Midbrain (tissue), 1 donor: ENCODE measurements at regions not wholly inside any gene's neighbourhood (a gene's known extent, or its start where the extent isn't known, plus 50 kb on each side); places are given as distances from the start of the nearest gene placed in this dataset.
A peak's percentile ranks its signal among the peaks of the same experiment; 100 is the strongest.

Experiments
- DNase-seq: peaks from one replicate; lab custom pipeline; 2025; lab: John Stamatoyannopoulos, UW

DNA sequence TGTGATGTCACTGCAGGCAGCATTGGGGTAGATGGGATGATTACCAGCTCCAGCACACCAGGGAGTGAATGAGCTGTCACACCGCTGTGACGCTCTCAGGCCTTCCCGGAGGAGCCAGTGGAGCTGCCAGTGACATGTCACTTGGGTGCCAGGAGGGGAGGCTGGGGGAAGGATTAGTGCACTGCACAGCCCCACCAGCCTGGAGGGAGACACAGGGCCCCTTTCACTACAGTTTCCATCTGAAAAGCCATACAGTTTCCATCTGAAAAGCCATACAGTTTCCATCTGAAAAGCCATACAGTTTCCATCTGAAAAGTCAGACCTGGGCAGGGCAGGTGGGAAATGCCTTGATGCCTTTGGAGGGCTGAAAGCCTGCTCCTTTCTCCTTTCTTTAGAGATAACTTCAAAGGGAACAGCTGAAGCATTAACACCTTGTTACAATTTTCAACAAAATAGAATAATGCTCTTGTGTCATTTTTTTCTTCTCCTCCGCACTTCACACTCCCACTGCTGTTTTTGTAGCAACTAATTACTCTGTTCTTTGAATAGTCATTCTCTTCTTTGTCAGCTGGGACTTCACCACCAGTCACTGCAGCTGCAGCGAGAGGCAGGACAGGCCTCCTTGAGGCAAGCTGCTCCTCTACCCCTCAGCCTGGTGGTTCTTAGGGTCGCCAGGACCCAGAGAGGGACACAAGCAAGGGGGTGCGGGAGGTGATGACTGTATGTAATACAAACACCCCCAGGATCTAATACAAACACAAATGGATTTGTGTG lies 256.9 kb upstream of the RGS6 start:
- no peak for DNase-seq

DNA sequence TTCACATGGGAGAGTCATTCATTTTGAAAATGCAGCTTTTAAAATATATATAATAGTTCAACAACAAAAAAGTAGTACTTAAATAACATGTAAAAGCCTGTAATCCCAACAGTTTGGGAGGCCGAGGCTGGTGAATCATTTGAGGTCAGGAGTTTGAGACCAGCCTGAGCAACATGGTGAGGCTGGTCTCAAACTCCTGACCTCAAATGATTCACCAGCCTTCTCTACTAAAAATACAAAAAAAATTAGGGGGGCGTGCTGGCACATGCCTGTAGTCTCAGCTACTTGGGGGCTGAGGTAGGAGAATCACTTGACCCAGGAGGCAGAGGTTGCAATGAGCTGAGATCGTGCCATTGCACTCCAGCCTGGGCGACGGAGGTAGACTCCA lies 256.3 kb upstream of the RGS6 start:
- no peak for DNase-seq

DNA sequence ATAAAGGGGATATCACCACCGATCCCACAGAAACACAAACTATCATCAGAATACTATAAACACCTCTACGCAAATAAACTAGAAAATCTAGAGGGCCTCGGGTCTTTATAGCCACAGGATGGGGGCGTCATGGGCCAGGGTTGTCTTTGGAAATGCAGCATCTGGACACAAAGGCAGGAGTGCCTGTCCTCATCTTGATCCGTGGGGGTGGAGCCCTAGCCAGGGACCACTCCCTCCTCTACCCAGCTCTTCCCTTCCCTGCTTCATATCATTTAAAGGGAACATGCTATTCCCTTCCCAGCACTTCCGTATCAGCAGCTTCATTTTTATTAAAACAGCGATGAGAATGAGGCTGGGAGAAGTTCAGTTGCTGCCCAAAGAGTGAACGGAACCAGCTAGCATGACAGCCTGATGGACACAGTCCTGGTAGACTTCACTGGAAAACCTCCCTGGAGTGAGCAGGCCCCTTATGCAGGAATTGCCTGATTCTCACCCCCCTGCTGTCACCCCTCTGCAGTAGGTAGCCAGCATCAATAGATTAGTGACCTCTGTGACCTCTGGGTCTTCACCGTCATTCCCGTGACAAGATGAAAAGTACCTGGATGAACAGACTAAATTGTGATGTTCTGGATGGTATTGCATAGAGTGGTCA lies 251.4 kb upstream of the RGS6 start:
- no peak for DNase-seq

DNA sequence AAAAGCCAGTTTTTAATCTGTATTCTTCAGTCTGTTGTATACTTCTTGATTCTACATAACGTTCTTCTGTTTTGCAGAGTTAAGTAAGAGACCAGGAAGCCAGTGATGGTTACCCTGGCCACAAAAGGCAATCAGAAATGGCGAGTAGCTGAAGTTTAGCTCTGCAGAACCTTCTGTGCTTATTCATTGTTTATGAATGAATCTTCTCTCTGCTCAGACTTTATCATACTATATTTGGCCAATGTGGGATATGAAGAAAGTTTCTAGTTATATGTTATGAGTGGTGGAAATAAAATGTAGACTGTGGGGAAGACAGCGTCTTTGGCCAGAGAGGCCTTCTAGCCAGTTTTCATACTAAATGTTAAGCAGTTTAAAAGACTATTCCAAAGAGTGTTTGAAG lies 249.9 kb upstream of the RGS6 start:
- DNase-seq = no peak

DNA sequence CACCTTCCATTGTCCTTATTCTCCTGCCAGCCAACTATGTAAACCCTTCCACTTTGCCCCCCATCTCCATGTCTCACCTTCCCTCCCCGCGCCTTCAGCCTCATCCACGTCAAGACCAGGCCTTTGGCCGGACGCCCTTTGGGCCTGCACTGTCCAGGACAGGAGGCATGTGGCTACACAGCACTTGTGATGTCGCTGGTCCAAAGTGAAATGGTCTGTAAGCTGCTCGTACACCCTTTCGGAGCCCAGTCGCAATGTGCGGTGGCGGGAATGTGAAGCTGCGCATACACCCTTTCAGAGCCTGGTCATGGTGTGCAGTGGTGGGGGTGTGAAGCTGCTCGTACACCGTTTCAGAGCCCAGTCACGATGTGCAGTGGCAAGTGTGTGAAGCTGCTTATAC lies 247.9 kb upstream of the RGS6 start:
- no peak for DNase-seq

DNA sequence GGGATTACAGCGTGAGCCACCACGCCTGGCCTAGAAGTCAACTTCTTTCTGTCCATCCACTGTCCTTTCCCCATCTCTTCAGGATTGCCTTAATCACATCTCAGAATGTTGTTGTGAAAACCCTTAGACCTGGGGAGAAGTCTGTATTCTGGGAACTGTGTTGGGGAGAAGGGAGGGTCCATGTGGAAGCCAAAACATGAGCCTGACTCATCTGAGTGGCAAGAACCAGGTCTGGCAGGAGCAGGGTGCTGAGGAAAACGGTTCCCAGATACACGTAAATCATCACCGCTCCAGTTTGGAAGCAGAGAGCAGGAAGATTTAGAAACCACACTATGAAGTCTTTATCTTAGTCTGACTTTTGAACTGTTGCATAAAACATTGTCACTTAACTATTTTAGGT lies 245.6 kb upstream of the RGS6 start:
- DNase-seq = no peak

DNA sequence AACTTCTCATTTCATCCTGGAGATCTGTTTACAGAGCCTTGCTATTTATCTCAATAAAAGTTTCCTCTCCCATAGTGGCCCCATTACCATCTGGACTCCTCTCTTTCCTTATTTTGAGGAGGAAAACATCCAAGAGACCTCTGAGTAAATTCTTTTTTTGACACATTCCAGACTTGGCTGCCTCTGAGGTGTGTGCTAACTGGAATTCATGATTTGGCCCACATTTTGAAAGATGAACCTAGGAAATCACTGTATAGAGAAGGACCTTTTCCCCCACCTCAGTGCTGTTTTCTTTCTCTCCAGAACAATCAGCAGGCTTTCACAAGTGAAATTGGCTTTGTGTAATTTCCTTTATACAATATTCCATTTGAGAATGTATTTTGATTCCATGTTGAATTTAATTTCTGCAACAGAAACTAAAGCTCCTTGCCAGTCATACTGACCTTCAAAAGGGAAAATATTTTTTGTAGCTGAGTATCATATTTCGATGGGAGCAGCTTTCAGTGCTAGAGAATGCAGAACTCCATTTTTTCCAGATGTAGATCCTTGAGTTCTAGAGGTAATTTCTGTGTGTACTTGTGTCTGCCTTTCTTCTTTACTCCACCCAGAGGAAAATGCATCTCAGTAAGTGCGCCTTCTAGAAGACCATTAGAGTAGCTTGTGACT lies 244.9 kb upstream of the RGS6 start:
- DNase-seq = no peak

DNA sequence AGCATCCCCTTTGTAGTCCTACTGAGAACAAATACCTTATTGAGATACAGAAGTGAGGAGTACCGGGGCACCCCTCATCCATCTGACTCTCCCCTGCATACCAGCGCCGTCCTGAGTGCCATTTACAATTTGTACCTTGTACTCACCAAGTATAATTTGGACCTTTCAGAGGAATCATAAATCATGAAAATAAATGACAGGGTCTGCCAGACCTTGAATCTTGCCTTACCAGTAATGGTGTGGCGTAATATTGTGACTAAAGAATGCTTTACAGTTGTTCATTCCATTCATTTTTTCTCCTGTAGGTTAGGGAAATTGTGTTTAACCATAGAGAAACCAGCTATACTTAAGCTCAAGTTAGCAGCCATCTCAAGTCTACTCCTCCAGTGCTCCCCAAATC lies 243.7 kb upstream of the RGS6 start:
- DNase-seq = no peak

DNA sequence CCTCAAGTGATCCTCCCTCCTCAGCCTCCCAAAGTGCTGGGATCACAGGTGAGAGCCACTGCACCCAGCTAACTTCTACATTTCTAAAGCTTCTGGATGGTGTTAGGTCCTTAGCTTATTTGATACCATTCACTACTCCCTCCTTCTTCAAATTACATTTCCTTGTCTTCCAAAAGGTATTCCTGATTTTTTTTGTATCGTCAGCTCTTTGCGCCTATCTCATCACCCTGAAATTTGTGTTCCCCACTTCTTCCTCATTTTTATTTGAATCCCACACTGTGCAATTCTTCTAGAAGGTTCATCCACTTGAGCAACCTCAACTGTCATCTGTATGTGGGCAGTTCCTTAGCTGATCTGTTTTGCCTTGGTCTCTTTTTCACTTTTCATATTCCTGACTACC lies 241.8 kb upstream of the RGS6 start:
- DNase-seq = no peak

DNA sequence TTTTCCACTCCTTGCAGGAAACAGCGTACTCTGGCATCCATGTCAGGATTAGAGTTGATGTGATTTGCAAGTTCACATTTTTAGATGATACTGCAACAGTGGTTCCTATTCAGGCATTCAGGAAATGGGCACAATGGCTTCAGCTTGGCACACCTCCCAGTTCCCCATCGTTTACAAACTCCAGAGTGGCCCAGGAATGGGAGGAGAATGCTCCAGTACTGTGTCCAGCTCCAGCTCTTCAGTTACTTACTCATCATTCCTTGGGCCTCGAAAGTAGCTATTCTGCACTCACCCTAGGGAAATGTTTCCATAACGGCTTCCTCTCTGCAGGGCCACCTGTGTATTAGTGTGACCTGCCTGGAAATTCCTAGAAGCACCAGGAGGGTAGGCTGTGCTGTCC lies 239.7 kb upstream of the RGS6 start:
- DNase-seq = peak; percentile 63

DNA sequence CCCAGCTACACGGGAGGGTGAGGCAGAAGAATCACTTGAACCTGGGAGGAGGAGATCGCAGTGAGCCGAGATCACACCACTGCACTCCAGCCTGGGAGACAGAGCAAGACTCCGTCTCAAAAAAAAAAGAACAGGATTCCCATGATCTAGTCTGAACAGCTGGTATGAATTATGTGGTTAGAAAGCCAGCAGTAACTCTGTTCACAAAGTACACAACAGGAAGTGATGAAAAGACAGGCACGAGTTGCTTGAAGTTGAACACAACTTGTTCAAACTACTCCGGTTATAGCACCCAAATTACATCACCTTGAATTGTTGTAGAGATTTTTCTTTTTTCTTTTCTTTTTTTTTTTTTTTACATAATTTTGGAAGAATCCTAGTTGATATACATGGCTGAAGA lies 238.8 kb upstream of the RGS6 start:
- DNase-seq = no peak

DNA sequence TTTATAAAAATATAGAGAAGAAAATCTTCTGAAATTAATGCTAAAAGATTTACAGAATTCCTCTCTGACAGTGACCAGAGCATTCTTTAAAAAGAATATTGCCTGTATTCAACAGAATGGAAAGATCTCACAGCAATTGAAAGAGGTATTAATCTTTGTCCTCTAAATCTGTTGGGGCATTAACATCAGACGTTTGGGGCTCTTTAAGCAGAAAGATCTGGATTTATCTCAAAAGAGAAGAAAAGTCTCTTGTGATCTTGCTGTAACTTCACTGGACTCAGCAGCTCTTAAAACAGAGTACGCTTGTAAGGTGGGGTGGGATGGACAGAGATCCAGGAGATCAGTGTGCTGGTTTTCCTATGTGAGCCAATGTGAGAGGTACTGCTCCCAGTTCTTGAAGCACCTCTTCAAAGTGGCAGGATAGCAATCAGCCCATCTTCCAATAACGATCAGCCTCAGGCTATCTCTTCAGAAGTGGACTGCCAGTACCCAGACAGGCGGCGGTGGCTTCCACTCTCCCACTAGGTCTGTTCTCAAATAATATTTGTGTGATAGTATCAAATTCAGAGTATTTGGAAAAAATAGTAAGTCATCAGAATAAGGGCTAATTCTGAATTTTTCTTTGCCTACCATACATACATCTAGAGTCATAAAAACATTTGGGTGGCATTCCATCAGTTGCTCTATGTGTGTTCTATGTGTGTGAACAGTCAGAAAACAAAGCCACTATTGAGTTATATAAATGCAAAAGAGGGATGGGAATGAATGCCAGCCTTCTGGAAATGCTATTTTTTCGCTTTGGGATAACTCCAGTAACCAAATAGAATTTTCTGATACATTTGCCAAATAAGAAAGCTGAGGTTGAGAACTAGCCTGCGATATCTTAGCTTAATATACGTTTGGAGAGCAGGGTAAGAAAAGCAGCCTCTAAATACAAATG lies 237.4 kb upstream of the RGS6 start:
- no peak for DNase-seq

DNA sequence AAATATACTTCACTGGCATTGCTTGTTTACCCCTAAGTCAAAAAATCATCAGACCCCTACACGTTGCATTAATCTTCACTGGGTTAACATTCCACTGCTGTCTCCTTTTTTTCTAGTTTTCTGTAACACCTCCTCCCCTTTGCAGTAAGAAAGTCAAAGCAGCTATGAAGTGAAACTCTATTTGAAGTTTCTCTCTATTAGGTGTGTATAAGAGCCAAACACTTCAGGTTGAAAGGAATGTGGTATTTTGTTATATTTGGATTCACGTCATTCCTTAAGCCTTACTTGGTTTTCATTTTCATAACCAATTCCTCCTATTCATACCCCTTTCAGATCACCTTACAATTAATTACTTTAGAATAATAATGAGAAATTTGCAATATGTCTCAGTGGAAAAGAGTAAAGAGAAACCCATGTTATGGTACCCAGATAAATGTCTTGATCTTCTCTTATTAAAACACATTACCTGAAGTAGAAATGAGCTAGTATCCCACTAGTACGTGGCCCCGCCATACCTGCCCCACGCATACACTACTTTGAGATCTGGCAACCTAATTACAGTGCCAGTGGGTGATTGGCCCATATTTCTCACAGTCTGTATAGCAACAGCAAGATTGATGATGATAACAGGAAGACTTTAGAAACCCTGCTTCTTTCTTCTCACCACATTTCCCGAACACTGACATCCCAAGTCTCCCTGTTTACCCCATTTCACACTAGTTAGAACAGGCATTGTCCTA lies 236.4 kb upstream of the RGS6 start:
- DNase-seq = no peak

DNA sequence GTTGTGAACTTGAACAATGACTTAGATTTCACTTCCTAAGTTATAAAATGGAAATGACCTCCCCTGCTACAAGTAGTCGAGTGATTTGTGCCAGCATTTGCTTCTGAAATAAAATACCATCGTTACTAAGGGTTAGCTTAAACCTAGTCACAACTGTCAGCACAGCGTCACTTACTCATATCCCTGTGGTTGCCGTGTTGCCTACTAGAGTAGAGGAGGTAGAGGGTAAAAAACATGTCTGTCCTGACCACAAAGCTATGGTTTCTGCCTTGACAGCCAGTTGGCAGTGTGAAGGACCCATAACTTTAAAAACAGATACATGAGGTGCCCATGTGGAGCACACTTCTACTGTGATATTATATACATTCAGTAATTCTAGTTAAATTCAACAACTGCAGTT lies 234.2 kb upstream of the RGS6 start:
- no peak for DNase-seq

DNA sequence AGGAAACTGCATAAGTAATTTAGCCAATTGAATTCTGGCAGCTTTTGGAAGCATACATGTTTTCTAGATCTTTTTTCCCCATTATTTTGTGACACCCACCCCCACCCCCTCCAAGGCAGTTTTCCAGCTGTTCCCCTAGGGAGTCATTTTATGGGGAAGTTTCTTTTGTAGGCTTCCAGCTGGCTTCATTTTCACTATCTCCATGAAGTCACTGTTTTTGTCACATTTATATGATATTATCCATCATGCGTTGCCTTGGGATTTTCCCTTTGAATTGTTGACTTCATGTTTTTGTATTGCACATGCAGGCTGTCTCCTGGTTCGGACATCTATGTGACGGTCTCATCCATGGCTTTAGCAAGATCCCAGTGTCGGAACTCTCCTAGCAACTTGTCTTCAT lies 233.6 kb upstream of the RGS6 start:
- no peak for DNase-seq

DNA sequence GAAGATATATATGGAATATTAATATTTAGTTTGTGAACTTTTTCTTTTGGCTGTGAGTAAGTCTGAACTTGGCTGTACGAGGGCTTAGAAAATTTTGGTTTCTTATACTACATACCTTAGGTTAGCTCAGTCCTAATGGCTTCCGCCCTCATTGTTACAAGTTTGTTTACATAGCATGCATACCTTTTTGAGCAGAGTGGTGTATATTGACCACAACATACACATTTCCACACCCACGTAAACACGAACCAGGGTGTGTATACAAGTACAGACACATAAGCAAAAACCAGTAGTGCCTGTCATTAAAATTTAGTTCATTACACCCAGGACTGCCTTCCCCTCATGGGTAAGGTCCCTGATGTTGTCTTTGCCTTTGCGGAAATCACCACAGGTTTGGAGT lies 230.2 kb upstream of the RGS6 start:
- no peak for DNase-seq

DNA sequence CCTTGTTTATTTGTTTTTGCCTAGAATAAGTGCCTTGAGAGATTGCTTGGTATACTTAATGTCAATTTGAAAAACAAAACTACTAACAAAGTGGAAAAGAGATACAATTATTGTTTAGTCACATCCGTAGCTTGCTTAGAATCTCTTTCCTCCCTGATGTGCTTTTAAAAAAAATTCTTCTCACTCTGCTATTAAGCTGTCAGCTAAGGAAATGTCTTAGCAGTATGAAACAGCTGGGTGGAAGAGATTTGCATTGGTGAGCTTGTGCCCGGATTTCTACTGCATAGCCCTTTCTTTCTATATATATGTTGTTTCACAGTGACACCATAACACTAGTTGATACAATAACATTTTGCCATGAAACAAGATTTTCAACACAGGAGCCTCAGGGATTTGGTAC lies 229.4 kb upstream of the RGS6 start:
- no peak for DNase-seq

DNA sequence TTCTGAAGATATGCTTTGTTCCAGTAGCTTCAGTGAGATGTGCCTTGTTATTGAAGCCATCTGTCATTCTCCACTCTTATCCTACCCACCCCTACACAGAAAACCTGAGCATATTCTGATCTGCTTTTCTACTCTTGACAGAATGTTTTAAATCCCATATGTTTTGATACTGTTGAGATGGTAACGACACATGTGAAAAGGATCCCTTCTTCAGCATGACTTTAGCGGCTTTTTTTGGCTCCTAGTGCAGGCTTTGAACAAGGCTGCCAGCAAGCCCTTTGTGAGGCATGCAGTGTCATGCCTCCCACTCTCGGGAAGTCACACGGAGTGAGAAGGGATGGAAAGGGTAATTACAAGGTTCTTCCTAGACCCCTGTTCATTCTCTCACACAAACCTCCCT lies 228.8 kb upstream of the RGS6 start:
- DNase-seq = peak; percentile 8

DNA sequence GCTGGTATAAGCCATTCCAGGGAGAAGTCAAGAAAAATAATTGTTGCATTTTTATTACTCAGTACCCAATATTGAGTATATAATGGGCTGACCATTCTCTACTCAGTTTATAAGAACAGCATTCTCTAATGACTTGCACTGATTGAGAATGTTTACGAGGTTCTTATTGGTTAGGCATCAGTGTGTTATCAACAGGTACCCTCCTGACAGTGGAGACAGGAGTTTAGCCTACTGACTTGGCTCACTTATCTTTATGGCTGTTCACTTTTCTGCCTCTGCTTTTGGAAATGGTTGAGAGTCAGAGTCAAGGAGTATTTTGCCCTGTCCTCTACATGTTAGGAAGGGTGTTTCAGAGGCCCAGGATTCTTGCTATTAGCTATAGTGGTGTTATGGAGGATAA lies 228.0 kb upstream of the RGS6 start:
- no peak for DNase-seq

DNA sequence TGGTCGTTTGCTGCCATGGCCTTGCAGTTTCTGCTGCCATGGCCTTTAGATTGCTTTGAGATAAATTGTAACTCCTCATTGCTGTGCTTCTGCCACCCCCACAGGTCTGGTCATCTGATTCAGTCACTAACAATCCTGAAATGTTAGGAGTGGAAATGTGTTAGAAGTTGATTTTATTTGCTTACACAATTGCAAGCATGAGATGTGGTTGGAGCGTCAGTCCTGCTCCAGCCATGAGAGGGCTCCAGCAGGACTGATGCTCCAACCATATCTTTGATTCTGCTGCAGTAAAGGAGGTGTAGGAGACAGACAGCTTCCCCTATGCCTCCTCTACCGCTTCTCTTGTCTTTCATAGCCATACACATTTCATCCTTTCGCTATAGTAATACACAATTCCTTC lies 226.8 kb upstream of the RGS6 start:
- DNase-seq = no peak

DNA sequence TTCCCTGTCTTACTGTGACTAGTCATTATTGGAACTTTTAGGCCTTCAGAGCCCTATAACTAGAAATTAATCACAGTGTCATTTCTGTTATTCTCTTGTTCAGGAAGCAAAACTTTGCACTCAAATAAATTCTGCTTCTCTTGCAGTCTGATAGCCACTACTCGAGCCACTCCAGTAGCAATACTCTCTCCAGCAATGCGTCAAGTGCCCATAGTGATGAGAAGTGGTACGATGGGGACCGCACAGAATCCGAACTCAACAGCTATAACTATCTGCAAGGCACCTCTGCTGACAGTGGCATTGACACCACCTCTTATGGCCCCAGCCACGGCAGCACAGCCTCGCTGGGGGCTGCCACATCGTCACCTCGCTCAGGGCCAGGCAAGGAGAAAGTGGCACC lies 223.2 kb upstream of the RGS6 start:
- no peak for DNase-seq

DNA sequence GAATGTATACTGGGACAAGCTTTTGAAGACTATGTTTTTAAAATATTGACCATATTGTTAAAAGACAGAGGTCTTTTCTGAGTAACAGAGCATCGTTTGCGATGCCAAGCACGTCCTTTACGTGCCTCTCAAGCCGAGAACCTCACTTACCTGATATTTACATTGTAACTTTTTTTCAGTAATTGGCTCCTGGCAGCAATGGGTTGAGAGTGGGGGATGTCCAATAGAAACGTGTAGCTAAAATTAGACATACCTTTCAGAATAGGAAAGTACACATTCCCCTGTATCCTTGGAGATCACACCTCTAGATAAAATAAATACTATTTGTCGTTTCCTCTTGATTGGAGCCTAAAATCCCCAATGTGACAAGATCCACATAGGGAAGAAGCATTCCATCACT lies 222.2 kb upstream of the RGS6 start:
- no peak for DNase-seq
